Sigmoid colon (tissue), 6 donors: ENCODE measurements at regions not wholly inside any gene's neighbourhood (a gene's known extent, or its start where the extent isn't known, plus 50 kb on each side); places are given as distances from the start of the nearest gene placed in this dataset.

ENCODE experiments used
- DNase-seq: peaks from one replicate; pipeline ENCODE4 v3.0.0-alpha.2; 2019
- H3K27ac ChIP-seq, 4 donors: fragments of 200-600 bp; sonication (generic); one replicate each; pipeline ENCODE4 v1.5.1; 2016 to 2019; ENCODE audit warnings: mild to moderate bottlenecking in 1 of 4
- H3K27me3 ChIP-seq, 3 donors: fragments of 200-600 bp; sonication (generic); one replicate each; pipeline ENCODE4 v1.5.1; 2019; ENCODE audit warnings: mild to moderate bottlenecking in 1 of 3
- H3K36me3 ChIP-seq, 4 donors: fragments of 200-600 bp; sonication (generic); one replicate each; pipeline ENCODE4 v1.5.1; 2016 to 2019
- H3K4me1 ChIP-seq, 4 donors: fragments of 200-600 bp; sonication (generic); one replicate each; pipeline ENCODE4 v1.5.1; 2017 to 2019
- H3K4me3 ChIP-seq, 4 donors: fragments of 200-600 bp; sonication (generic); one replicate each; pipeline ENCODE4 v1.5.1; 2017 to 2019; ENCODE audit warnings: mild to moderate bottlenecking in 2 of 4, moderate library complexity in 1 of 4
- H3K9me3 ChIP-seq, 4 donors: fragments of 200-600 bp in 3 of 4; sonication (generic) in 3 of 4; one replicate each; pipeline versions ENCODE4 v1.5.1 to v1.6.1; 2013 to 2019
- CTCF ChIP-seq, 4 experiments: fragments of 450-650 bp in 3 of 4; fragments of 200-600 bp in 1 of 4; IDR thresholded peaks; one replicate each; pipeline ENCODE4 v1.5.1; 2016 to 2019; ENCODE audit warnings: antibody characterized with exemption in 4 of 4, mild to moderate bottlenecking in 3 of 4, moderate library complexity in 2 of 4
- EP300 ChIP-seq, 4 donors: sonication (generic); formaldehyde crosslinking; IDR thresholded peaks; one replicate each; pipeline ENCODE4 v1.6.1; 2017; ENCODE audit warnings: antibody characterized with exemption in 4 of 4
- POLR2A ChIP-seq, 2 donors: fragments of 450-650 bp; IDR thresholded peaks; one replicate each; pipeline ENCODE4 v1.6.1; 2016; ENCODE audit warnings: antibody characterized with exemption in 2 of 2, mild to moderate bottlenecking in 2 of 2, moderate library complexity in 2 of 2
- POLR2AphosphoS5 ChIP-seq, 4 donors: sonication (generic); formaldehyde crosslinking; IDR thresholded peaks; one replicate each; pipeline ENCODE4 v1.6.1; 2017; ENCODE audit warnings: antibody characterized with exemption in 4 of 4
- WGBS, 2 donors: extraction: QIAGEN DNeasy Blood & Tissue Kit; methylation state at CpG; one replicate each; pipeline ENCODE4 v1.1.7; 2013; 5-methylcytosine and 5-hydroxymethylcytosine counted together
- intact Hi-C: fragments of 100-400 bp; cut with DNase I; formaldehyde crosslinking; loops from one replicate; pipeline ENCODE4 v1.15.1; 2023
- donor health status: healthy with polysubstance abuse.
- donor health status: healthy.

- no peak for DNase-seq
- Histone ChIP-seq H3K4me3 (no peak overlapping the region), H3K9me3 (peaks cover 0 to 4% (median 0%) of the 10 kb centered on the region in 4 donors), H3K4me1 (no peaks in the 10 kb centered on the region), H3K36me3 (no peaks in the 10 kb centered on the region), H3K27ac (no peak overlapping the region), H3K27me3 (no peaks in the 10 kb centered on the region)
- TF ChIP-seq POLR2A (IDR thresholded peaks at IDR 0.05), result no peak
- TF ChIP-seq EP300 (IDR thresholded peaks at IDR 0.05), result no peak
- no peak for TF ChIP-seq CTCF (IDR thresholded peaks at IDR 0.05)
- TF ChIP-seq POLR2AphosphoS5 (IDR thresholded peaks at IDR 0.05), result no peak
- intact Hi-C loops, result no loop called here
These were observed 290.9 kb downstream of the DNAJB9 start for GRCh38 chr7:108860615-108861014.

- Histone ChIP-seq H3K27me3 (no peaks in the 10 kb centered on the region), H3K9me3 (peaks cover 0 to 4% (median 0%) of the 10 kb centered on the region in 4 donors), H3K4me3 (no peak overlapping the region), H3K27ac (no peak overlapping the region), H3K36me3 (no peaks in the 10 kb centered on the region), H3K4me1 (no peaks in the 10 kb centered on the region)
- DNase-seq, result no peak
- intact Hi-C loops, result no loop called here
- TF ChIP-seq CTCF (IDR thresholded peaks at IDR 0.05), result no peak
- no peak for TF ChIP-seq POLR2AphosphoS5 (IDR thresholded peaks at IDR 0.05)
- no peak for TF ChIP-seq POLR2A (IDR thresholded peaks at IDR 0.05)
- no peak for TF ChIP-seq EP300 (IDR thresholded peaks at IDR 0.05)
- 78 to 92% methylated on average over 1 of the region's 2 CpGs for WGBS, 2 donors
These were observed 291.4 kb downstream of the DNAJB9 start for GRCh38 chr7:108861071-108861470.

- intact Hi-C loops, result no loop called here
- WGBS, 2 donors, result 86 to 88% methylated on average over 9 of the region's 9 CpGs
- TF ChIP-seq CTCF (IDR thresholded peaks at IDR 0.05) (no peak), POLR2AphosphoS5 (IDR thresholded peaks at IDR 0.05) (no peak), EP300 (IDR thresholded peaks at IDR 0.05) (no peak), POLR2A (IDR thresholded peaks at IDR 0.05) (no peak)
These were observed 293.7 kb downstream of the DNAJB9 start for GRCh38 chr7:108863227-108863848.

GRCh38 chr7:108869070-108869469 lies 299.4 kb downstream of the DNAJB9 start:
- Histone ChIP-seq H3K36me3 (no peaks in the 10 kb centered on the region), H3K4me1 (no peaks in the 10 kb centered on the region), H3K9me3 (peaks cover 0 to 6% (median 0%) of the 10 kb centered on the region in 4 donors), H3K27ac (no peak overlapping the region), H3K27me3 (no peaks in the 10 kb centered on the region), H3K4me3 (no peak overlapping the region)
- 44 to 72% methylated on average over 1 of the region's 1 CpG for WGBS, 2 donors
- DNase-seq, result no peak
- intact Hi-C loops, result no loop called here
- no peak for TF ChIP-seq CTCF (IDR thresholded peaks at IDR 0.05)
- no peak for TF ChIP-seq EP300 (IDR thresholded peaks at IDR 0.05)
- no peak for TF ChIP-seq POLR2AphosphoS5 (IDR thresholded peaks at IDR 0.05)
- TF ChIP-seq POLR2A (IDR thresholded peaks at IDR 0.05), result no peak

More at GRCh38 chr7:108863227-108863848, 293.7 kb downstream of the DNAJB9 start:
- peaks cover 0 to 4% (median 0%) of the 10 kb centered on the region in 4 donors for H3K9me3 ChIP-seq
- H3K36me3 ChIP-seq, result no peaks in the 10 kb centered on the region
- no peaks in the 10 kb centered on the region for H3K27me3 ChIP-seq
- H3K4me3 ChIP-seq, result no peak overlapping the region
- no peaks in the 10 kb centered on the region for H3K4me1 ChIP-seq
- no peak for DNase-seq
- no peak overlapping the region for H3K27ac ChIP-seq

GRCh38 chr7:108875139-108875538 lies 305.5 kb downstream of the DNAJB9 start:
- Histone ChIP-seq H3K4me3 (no peak overlapping the region), H3K27me3 (no peaks in the 10 kb centered on the region), H3K4me1 (no peaks in the 10 kb centered on the region), H3K36me3 (no peaks in the 10 kb centered on the region), H3K9me3 (peaks cover 0 to 7% (median 0%) of the 10 kb centered on the region in 4 donors), H3K27ac (no peak overlapping the region)
- no peak for TF ChIP-seq POLR2A (IDR thresholded peaks at IDR 0.05)
- TF ChIP-seq POLR2AphosphoS5 (IDR thresholded peaks at IDR 0.05), result no peak
- no peak for TF ChIP-seq CTCF (IDR thresholded peaks at IDR 0.05)
- no peak for TF ChIP-seq EP300 (IDR thresholded peaks at IDR 0.05)
- intact Hi-C loops, result no loop called here
- DNase-seq, result no peak
- WGBS, 2 donors, result 63 to 68% methylated on average over 4 of the region's 4 CpGs
